Neural cell (in vitro differentiated cells): ENCODE measurements at regions not wholly inside any gene's neighbourhood (a gene's known extent, or its start where the extent isn't known, plus 50 kb on each side); places are given as distances from the start of the nearest gene placed in this dataset.

Experiments
- H2AFZ ChIP-seq: fragments of 200-600, 300-800 bp; sonication (generic), shearing (Covaris generic); 2 replicates; pipeline ENCODE4 v1.6.0; 2014; ENCODE audit warnings: low read depth, mild to moderate bottlenecking, antibody characterized with exemption, low read length, moderate library complexity
- H3F3A ChIP-seq: fragments of 200-600 bp; shearing (Covaris generic); 2 replicates; pipeline ENCODE4 v1.6.1; 2016; ENCODE audit warnings: mild to moderate bottlenecking, moderate library complexity, mixed read lengths, antibody characterized with exemption, low read length; ENCODE audit not compliant: insufficient read depth, poor library complexity, severe bottlenecking
- H3K27ac ChIP-seq: fragments of 200-600, 300-800 bp; sonication (generic), shearing (Covaris generic); 2 replicates; pipeline ENCODE4 v1.5.1; 2014; ENCODE audit warnings: mild to moderate bottlenecking, low read length, moderate library complexity
- H3K27me3 ChIP-seq: fragments of 300-800, 200-600 bp; sonication (generic), shearing (Covaris generic); 2 replicates; pipeline ENCODE4 v1.6.0; 2014; ENCODE audit warnings: mild to moderate bottlenecking, low read depth, low read length, moderate library complexity; ENCODE audit not compliant: insufficient read depth
- H3K36me3 ChIP-seq: fragments of 300-800, 200-600 bp; sonication (generic), shearing (Covaris generic); 2 replicates; pipeline ENCODE4 v1.5.1; 2014; ENCODE audit warnings: mild to moderate bottlenecking, antibody characterized with exemption, low read length, moderate library complexity; ENCODE audit not compliant: insufficient read depth
- H3K4me2 ChIP-seq: fragments of 300-800, 200-600 bp; sonication (generic), shearing (Covaris generic); 2 replicates; pipeline ENCODE4 v1.6.0; 2014; ENCODE audit warnings: mild to moderate bottlenecking, low read length
- H3K4me3 ChIP-seq: fragments of 300-800, 200-600 bp; sonication (generic), shearing (Covaris generic); 2 replicates; pipeline ENCODE4 v1.5.1; 2014; ENCODE audit warnings: mild to moderate bottlenecking, low read length, moderate library complexity
- H3K79me2 ChIP-seq: fragments of 200-600 bp; shearing (Covaris generic); replicated peaks from 2 replicates; pipeline ENCODE4 v1.6.0; 2014; ENCODE audit warnings: mild to moderate bottlenecking, low read length, moderate library complexity; ENCODE audit not compliant: insufficient read depth
- H3K9ac ChIP-seq: fragments of 300-800, 200-600 bp; sonication (generic), shearing (Covaris generic); 2 replicates; pipeline ENCODE4 v1.6.1; 2016; ENCODE audit warnings: mild to moderate bottlenecking, low read length, mixed read lengths
- H3K9me2 ChIP-seq: fragments of 200-600 bp; shearing (Covaris generic); 2 replicates; pipeline ENCODE4 v1.6.1; 2016; ENCODE audit warnings: mild to moderate bottlenecking, low read length, mixed read lengths; ENCODE audit not compliant: insufficient read depth
- H3K9me3 ChIP-seq: fragments of 200-600, 300-800 bp; sonication (generic), shearing (Covaris generic); 2 replicates; pipeline ENCODE4 v1.6.1; 2016; ENCODE audit warnings: mild to moderate bottlenecking, mixed run types, low read length, moderate library complexity, mixed read lengths
- H4K20me1 ChIP-seq: fragments of 200-600 bp; shearing (Covaris generic); 2 replicates; pipeline ENCODE4 v1.6.1; 2016; ENCODE audit warnings: mild to moderate bottlenecking, mixed run types; ENCODE audit not compliant: insufficient read depth
- CTCF ChIP-seq: fragments of 450-650 bp; IDR thresholded peaks from 2 replicates; pipeline ENCODE4 v1.5.1; 2014; ENCODE audit warnings: antibody characterized with exemption, mild to moderate bottlenecking, moderate library complexity; ENCODE audit not compliant: poor library complexity, severe bottlenecking
- EP300 ChIP-seq: fragments of 450-650 bp; conservative IDR thresholded peaks from 2 replicates; pipeline ENCODE4 v1.6.1; 2014; ENCODE audit warnings: antibody characterized with exemption, mild to moderate bottlenecking, moderate library complexity; ENCODE audit not compliant: poor library complexity, severe bottlenecking
- EZH2 ChIP-seq: fragments of 200-600, 300-800 bp; shearing (Covaris generic), sonication (generic); IDR thresholded peaks from 2 replicates; pipeline ENCODE4 v1.6.1; 2014; ENCODE audit warnings: antibody characterized with exemption, low read length, borderline replicate concordance, mild to moderate bottlenecking; ENCODE audit not compliant: insufficient read depth, poor library complexity, severe bottlenecking
- MXI1 ChIP-seq: fragments of 450-650 bp; conservative IDR thresholded peaks from 2 replicates; pipeline ENCODE4 v1.6.1; 2014; ENCODE audit warnings: antibody characterized with exemption, mild to moderate bottlenecking; ENCODE audit not compliant: poor library complexity, severe bottlenecking
- POLR2AphosphoS5 ChIP-seq: IDR thresholded peaks from 2 replicates; pipeline ENCODE4 v1.6.1; 2012
- RAD21 ChIP-seq: fragments of 450-650 bp; conservative IDR thresholded peaks from 2 replicates; pipeline ENCODE4 v1.6.1; 2014; ENCODE audit warnings: antibody characterized with exemption, mild to moderate bottlenecking, moderate library complexity
- REST ChIP-seq: IDR thresholded peaks from 2 replicates; pipeline ENCODE4 v1.6.1; 2012; ENCODE audit warnings: borderline replicate concordance
- SMC3 ChIP-seq: fragments of 450-650 bp; conservative IDR thresholded peaks from 2 replicates; pipeline ENCODE4 v1.6.1; 2014; ENCODE audit warnings: antibody characterized with exemption, mild to moderate bottlenecking, moderate library complexity; ENCODE audit not compliant: poor library complexity
- TAF1 ChIP-seq: IDR thresholded peaks from 2 replicates; pipeline ENCODE4 v1.6.1; 2012; ENCODE audit warnings: low read depth

GRCh38 chr15:55108858-55109518 is 87.8 kb downstream of the RSL24D1 start:
- Histone ChIP-seq H2AFZ (no peak overlapping the region), H3F3A (no peaks in the 10 kb centered on the region), H3K9ac (no peak overlapping the region), H3K79me2 (no peaks in the 10 kb centered on the region), H3K4me3 (no peak overlapping the region), H3K9me2 (no peaks in the 10 kb centered on the region), H3K36me3 (no peaks in the 10 kb centered on the region), H3K27me3 (no peaks in the 10 kb centered on the region), H4K20me1 (no peaks in the 10 kb centered on the region), H3K9me3 (no peaks in the 10 kb centered on the region), H3K27ac (no peak overlapping the region), H3K4me2 (no peak overlapping the region)
- no peak for TF ChIP-seq EZH2
- no peak for TF ChIP-seq REST
- no peak for TF ChIP-seq EP300
- TF ChIP-seq TAF1, result no peak
- peak; percentile 71 for TF ChIP-seq SMC3
- no peak for TF ChIP-seq POLR2AphosphoS5
- TF ChIP-seq RAD21, result peak; percentile 76
- TF ChIP-seq CTCF, result peak; percentile 72
- TF ChIP-seq MXI1, result no peak

GRCh38 chr15:55108448-55108847 is 88.3 kb downstream of the RSL24D1 start:
- no peaks in the 10 kb centered on the region for H3F3A ChIP-seq
- H3K4me3 ChIP-seq, result no peak overlapping the region
- H3K9me3 ChIP-seq, result no peaks in the 10 kb centered on the region
- H3K27ac ChIP-seq, result no peak overlapping the region
- no peak overlapping the region for H3K9ac ChIP-seq
- no peaks in the 10 kb centered on the region for H3K36me3 ChIP-seq
- H3K4me2 ChIP-seq, result no peak overlapping the region
- no peaks in the 10 kb centered on the region for H3K79me2 ChIP-seq
- no peaks in the 10 kb centered on the region for H4K20me1 ChIP-seq
- H3K27me3 ChIP-seq, result no peaks in the 10 kb centered on the region
- H2AFZ ChIP-seq, result no peak overlapping the region
- no peak for TF ChIP-seq RAD21
- no peak for TF ChIP-seq REST
- TF ChIP-seq EZH2, result no peak
- TF ChIP-seq EP300, result no peak
- TF ChIP-seq MXI1, result no peak
- TF ChIP-seq POLR2AphosphoS5, result no peak
- no peak for TF ChIP-seq CTCF
- TF ChIP-seq TAF1, result no peak
- no peak for TF ChIP-seq SMC3
- no peaks in the 10 kb centered on the region for H3K9me2 ChIP-seq
